Small intestine (tissue), 7 donors: ENCODE measurements at regions not wholly inside any gene's neighbourhood (a gene's known extent, or its start where the extent isn't known, plus 50 kb on each side); places are given as distances from the start of the nearest gene placed in this dataset.

Experiments used
- DNase-seq, 2 donors: peaks; one replicate each; pipeline versions ENCODE4 v3.0.0 to v3.0.0-alpha.2; 2013
- FAIRE-seq: peaks from 2 replicates; lab custom pipeline; 2012; peaks lifted over from hg19 to GRCh38; lab: Jason Lieb, UNC
- H3K27ac ChIP-seq, 3 donors: one replicate each; pipeline ENCODE4 v1.5.1; 2013; ENCODE audit warnings: low read length in 2 of 3, mild to moderate bottlenecking in 2 of 3, control low read depth in 1 of 3, inconsistent platforms in 1 of 3, low read depth in 1 of 3, moderate library complexity in 1 of 3
- H3K27me3 ChIP-seq, 3 donors: one replicate each; pipeline ENCODE4 v1.6.1; 2013; ENCODE audit warnings: low read length in 3 of 3, inconsistent platforms in 1 of 3; ENCODE audit not compliant: control insufficient read depth in 3 of 3, insufficient read depth in 3 of 3
- H3K36me3 ChIP-seq, 3 donors: one replicate each; pipeline ENCODE4 v1.6.1; 2013; ENCODE audit warnings: low read length in 3 of 3, inconsistent platforms in 1 of 3, low read depth in 1 of 3, mild to moderate bottlenecking in 1 of 3, moderate library complexity in 1 of 3; ENCODE audit not compliant: control insufficient read depth in 3 of 3, insufficient read depth in 2 of 3
- H3K4me1 ChIP-seq, 3 donors: one replicate each; pipeline ENCODE4 v1.6.1; 2013; ENCODE audit warnings: low read length in 2 of 3, inconsistent platforms in 1 of 3, low read depth in 1 of 3, mild to moderate bottlenecking in 1 of 3, moderate library complexity in 1 of 3; ENCODE audit not compliant: control insufficient read depth in 3 of 3, insufficient read depth in 2 of 3
- H3K4me3 ChIP-seq, 3 donors: one replicate each; pipeline ENCODE4 v1.5.1; 2013; ENCODE audit warnings: low read length in 3 of 3, control low read depth in 1 of 3, inconsistent platforms in 1 of 3, low read depth in 1 of 3, mild to moderate bottlenecking in 1 of 3, moderate library complexity in 1 of 3
- H3K9me3 ChIP-seq, 2 donors: one replicate each; pipeline ENCODE4 v1.6.1; 2013; ENCODE audit warnings: low read depth in 1 of 2, low read length in 1 of 2; ENCODE audit not compliant: control insufficient read depth in 2 of 2, insufficient read depth in 1 of 2
- WGBS, 3 donors: extraction: QIAGEN DNeasy Blood & Tissue Kit; methylation state at CpG; one replicate each; pipeline ENCODE4 v1.1.7; 2013; 5-methylcytosine and 5-hydroxymethylcytosine counted together
- donor health status: healthy with polysubstance abuse.
- donor health status: control.
- donor health status: control.
- donor health status: Bipolar disorder and iron deficiency.
- donor health status: healthy.

DNA sequence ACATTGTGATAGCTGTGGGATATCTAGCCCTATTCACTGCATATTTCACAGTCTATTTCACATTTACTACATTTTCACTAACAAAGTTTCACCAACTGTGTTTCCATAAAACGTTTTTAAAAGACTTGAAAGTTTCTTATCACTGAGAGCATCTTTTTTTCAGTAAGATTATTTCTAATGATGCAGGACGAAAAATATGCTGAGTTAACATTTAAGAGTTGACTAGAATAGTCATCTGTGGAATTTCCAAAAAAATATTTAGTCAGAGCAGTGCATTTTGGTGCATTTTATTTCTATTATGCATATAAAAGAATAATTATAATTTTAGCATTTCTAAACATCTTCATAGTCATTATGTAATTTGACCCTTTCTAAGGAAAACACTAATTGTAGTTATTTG lies 143.8 kb upstream of the CLEC14A start:
- WGBS, 3 donors, result 23 to 43% (median 28%) methylated on average over 2 of the region's 2 CpGs
- Histone ChIP-seq H3K9me3 (no peaks in the 10 kb centered on the region), H3K27me3 (no peaks in the 10 kb centered on the region), H3K36me3 (no peaks in the 10 kb centered on the region), H3K4me3 (no peak overlapping the region), H3K4me1 (no peaks in the 10 kb centered on the region), H3K27ac (no peak overlapping the region)
- no peak for DNase-seq
- FAIRE-seq, result no peak

DNA sequence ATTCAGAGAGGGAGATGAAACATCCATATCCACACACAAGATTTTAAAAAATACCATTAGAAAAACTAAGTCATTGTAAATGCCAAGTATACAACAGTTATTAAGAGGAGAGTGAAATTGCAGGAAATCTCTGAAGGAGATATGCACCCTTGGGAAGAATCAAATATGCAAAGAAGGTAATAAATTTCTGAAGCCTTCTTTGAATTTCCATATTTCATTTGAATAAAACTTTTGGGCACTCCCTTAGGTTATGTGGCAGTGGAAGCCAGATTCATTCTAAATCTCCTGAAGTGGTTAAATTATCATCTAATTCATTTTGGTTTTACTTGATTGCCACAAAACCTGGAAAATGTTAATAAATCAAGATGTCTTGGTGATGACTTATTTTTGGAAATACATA lies 138.9 kb upstream of the CLEC14A start:
- no peak overlapping the region for H3K4me3 ChIP-seq
- DNase-seq (no peak), FAIRE-seq (no peak)
- H3K27me3 ChIP-seq, result no peaks in the 10 kb centered on the region
- H3K4me1 ChIP-seq, result no peaks in the 10 kb centered on the region
- H3K36me3 ChIP-seq, result no peaks in the 10 kb centered on the region
- no peak overlapping the region for H3K27ac ChIP-seq
- H3K9me3 ChIP-seq, result no peaks in the 10 kb centered on the region

DNA sequence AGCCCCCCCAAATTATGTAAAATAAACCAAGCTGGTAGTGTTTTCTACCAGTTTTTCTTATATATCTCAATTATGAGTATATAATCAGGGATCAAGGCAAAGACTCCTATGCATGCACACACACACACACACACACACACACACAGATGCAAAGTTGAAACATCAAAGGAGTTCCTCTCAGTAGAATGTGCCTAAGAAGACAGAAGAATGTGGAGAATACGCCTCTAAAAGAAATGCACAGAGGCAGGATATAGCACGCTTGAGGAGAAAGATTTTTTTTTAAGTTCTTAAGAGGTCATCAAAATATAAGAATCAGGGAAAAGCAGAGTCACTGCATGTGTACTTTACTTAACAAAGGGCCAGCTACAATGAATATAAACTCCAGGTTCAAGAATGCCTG lies 138.2 kb upstream of the CLEC14A start:
- WGBS, 3 donors, result 84 to 93% (median 88%) methylated on average over 2 of the region's 2 CpGs
- FAIRE-seq, result no peak
- DNase-seq, result no peak
- Histone ChIP-seq H3K4me3 (no peak overlapping the region), H3K27me3 (no peaks in the 10 kb centered on the region), H3K36me3 (no peaks in the 10 kb centered on the region), H3K4me1 (no peaks in the 10 kb centered on the region), H3K27ac (no peak overlapping the region), H3K9me3 (no peaks in the 10 kb centered on the region)

DNA sequence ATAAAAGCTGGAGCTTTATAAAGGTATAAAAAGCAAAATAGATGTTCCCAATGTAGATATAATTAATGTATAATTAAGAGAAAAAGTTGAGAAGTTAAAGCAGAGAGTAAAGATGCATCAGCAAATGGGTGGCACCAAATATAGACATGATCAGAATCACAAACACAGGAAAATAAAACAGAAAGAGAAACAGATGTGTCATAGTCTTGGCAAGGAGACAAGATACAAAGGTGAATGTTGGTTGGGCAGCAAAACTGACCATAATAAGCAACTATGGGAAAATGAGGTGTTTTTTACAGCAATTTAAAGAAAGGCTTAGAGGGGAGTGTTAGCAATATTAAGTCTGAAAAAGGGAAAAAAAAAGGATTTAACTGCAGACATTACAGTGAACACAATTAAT lies 135.4 kb upstream of the CLEC14A start:
- H3K27ac ChIP-seq, result no peak overlapping the region
- DNase-seq (no peak), FAIRE-seq (no peak)
- no peaks in the 10 kb centered on the region for H3K36me3 ChIP-seq
- H3K4me3 ChIP-seq, result no peak overlapping the region
- no peaks in the 10 kb centered on the region for H3K27me3 ChIP-seq
- no peaks in the 10 kb centered on the region for H3K9me3 ChIP-seq
- no peaks in the 10 kb centered on the region for H3K4me1 ChIP-seq

DNA sequence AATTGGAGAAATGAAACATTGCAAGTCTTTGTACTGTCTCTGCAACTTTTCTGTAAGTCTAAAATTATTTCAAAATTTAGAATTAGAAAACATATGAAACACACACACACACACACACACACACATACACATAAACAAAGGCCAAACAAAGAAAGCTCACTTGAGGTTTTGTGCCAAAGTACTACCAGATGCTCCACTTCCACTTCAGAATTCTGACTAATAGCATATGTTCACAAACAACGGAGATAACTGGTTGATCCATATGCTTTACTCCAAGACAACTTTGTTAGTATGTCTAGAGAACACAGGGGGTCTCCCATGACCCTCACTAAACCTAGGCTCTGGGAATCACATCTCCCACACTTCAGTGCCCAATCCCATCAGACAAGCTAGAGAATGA lies 133.8 kb upstream of the CLEC14A start:
- no peak for DNase-seq
- H3K36me3 ChIP-seq, result no peaks in the 10 kb centered on the region

DNA sequence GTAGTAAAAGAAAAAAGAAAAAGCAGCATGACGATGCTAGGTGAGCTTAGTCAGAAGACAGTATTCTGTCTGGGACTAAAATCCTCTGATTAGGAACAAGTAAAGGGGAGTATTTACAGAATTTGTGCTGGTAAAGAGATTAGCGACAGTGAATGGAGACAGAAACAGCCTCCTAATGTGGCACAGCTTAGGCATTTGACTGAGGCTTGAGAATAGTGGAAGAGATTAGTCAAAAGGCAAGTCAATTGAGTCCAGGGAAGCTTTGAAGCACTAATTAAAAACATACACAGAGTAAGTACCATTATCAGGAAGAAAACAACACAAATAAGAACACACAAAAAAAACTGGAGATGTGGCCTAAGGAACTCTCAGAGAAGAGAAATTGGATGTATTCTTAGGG lies 131.9 kb upstream of the CLEC14A start:
- Histone ChIP-seq H3K9me3 (no peaks in the 10 kb centered on the region), H3K4me1 (no peaks in the 10 kb centered on the region), H3K36me3 (no peaks in the 10 kb centered on the region), H3K27me3 (no peaks in the 10 kb centered on the region), H3K27ac (no peak overlapping the region), H3K4me3 (no peak overlapping the region)
- WGBS, 3 donors, result 57 to 76% (median 65%) methylated on average over 2 of the region's 2 CpGs
- DNase-seq (no peak), FAIRE-seq (no peak)

More for the DNA sequence above, 133.8 kb upstream of the CLEC14A start:
- Histone ChIP-seq H3K4me3 (no peak overlapping the region), H3K4me1 (no peaks in the 10 kb centered on the region), H3K27me3 (no peaks in the 10 kb centered on the region), H3K27ac (no peak overlapping the region), H3K9me3 (no peaks in the 10 kb centered on the region)
- no peak for FAIRE-seq
- WGBS, 3 donors, result 57 to 69% (median 62%) methylated on average over 1 of the region's 1 CpG

DNA sequence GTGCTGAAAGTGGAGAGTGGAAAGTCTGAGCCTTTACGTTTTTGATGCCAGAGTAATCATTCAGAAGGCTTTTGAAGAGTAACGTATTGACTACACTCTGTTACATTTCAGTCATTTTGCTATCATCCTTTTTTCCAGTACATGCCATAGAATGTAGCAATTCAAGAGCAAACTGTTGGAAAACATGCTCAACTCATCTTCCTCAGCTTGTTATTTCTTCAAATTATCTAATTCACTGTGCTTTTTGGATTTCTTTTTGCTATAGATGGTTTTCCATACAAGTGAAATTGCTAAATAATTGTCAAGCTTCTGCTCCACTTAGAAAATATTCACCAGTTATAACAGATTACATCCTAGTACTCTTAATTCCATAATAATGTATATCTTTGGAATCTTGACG lies 129.9 kb upstream of the CLEC14A start:
- no peak for FAIRE-seq
- no peaks in the 10 kb centered on the region for H3K27me3 ChIP-seq
- no peaks in the 10 kb centered on the region for H3K4me1 ChIP-seq

DNA sequence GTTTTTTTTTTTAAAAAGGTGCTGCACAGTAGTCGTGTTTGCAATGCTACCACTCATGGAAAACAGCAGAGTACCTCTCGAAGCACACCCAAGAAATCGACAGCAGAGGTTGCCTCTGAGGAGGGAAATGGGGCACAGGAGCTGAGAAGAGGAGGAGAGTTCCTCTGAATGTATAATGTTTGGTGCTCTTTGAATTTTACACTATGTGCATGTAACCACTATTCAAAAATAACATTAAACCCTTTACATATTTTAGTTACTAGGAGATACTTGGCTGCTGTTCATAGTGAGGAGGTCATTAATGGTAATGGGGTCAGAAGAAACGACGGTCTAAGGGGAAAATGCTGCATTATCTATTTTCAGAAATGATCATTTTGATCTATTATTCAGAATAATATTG lies 129.4 kb upstream of the CLEC14A start:
- no peaks in the 10 kb centered on the region for H3K36me3 ChIP-seq
- H3K27ac ChIP-seq, result no peak overlapping the region
- DNase-seq, result no peak
- H3K27me3 ChIP-seq, result no peaks in the 10 kb centered on the region
- H3K4me3 ChIP-seq, result no peak overlapping the region
- H3K4me1 ChIP-seq, result no peaks in the 10 kb centered on the region
- no peak for FAIRE-seq
- no peaks in the 10 kb centered on the region for H3K9me3 ChIP-seq
- 63 to 76% (median 68%) methylated on average over 5 of the region's 5 CpGs for WGBS, 3 donors

More for the DNA sequence above, 129.9 kb upstream of the CLEC14A start:
- Histone ChIP-seq H3K4me3 (no peak overlapping the region), H3K36me3 (no peaks in the 10 kb centered on the region), H3K9me3 (no peaks in the 10 kb centered on the region), H3K27ac (no peak overlapping the region)
- 58 to 76% (median 65%) methylated on average over 3 of the region's 3 CpGs for WGBS, 3 donors
- DNase-seq, result no peak

DNA sequence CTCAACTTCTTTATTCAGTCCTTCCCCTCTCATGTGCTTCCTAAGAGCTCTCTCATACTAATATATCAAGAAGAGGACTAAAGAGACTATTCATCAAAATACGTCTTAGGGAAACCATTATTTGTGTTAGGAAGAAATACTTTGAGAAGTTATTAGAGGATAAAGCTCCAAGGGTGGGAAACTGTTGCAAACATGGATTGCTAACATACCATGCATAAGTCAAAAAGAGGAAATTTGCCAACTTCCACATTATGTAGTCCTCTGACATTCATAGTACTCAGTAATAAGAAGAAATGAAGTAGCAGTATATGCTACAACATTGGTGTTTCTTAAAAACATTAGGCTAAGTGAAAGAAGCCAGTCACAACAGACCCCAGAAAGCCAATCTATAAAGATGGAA lies 128.8 kb upstream of the CLEC14A start:
- H3K4me1 ChIP-seq, result no peaks in the 10 kb centered on the region
- H3K27ac ChIP-seq, result no peak overlapping the region
- H3K27me3 ChIP-seq, result no peaks in the 10 kb centered on the region
- no peaks in the 10 kb centered on the region for H3K36me3 ChIP-seq
- H3K4me3 ChIP-seq, result no peak overlapping the region
- FAIRE-seq, result no peak
- no peaks in the 10 kb centered on the region for H3K9me3 ChIP-seq
- no peak for DNase-seq
- 81 to 85% (median 81%) methylated on average over 1 of the region's 1 CpG for WGBS, 3 donors
